Activated gamma-delta T cell treated with Interleukin-2 at 50 U/mL for 16 hours (primary cell): ENCODE measurements at regions not wholly inside any gene's neighbourhood (a gene's known extent, or its start where the extent isn't known, plus 50 kb on each side); places are given as distances from the start of the nearest gene placed in this dataset.
"Not testable (repeated sequence)": the region's sequence is repeated elsewhere in the genome, so short reads cannot be mapped to it uniquely, and the experiment has no call there.

ENCODE experiments used
- DNase-seq: peaks from one replicate; pipeline ENCODE4 v3.0.0-alpha.2; 2020

DNA sequence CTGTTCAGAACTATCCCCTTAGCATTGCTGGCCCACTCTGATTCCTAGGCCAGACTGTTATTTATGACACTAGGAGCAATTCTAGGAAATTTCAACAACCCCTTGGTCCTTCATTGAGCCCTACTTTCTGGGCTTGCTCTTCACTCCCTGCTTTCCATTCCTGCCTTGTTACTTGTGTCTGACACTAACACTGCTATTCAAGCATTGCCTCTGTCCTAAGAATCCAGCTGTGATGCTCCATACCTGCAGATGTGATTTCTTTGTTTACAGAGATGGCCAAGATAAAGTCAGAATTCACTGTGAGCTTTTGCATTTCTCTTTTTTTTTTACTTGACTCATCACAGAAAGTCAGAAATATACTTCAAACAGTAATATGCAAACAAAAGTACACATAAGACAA is 377.2 kb upstream of the GOT2 start:
- no peak for DNase-seq

DNA sequence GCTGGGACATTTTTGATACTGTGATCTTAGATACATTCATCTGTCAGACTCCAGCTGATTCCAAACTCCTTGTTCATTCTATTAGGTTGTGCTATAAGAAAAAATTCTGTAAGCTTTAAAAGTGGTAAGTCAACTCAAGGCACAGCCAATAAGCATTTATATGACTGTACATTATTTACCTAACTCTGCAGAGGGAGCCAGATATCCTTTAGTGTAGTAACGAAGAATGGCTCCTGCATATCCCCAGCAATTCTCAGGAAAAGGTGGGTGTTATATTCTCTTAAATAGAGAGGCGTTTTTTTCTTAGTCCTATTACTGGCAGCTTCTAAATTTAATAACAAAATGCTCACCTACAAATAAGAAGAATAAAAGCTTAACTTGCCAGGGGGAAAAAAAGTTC is 374.3 kb upstream of the GOT2 start:
- DNase-seq, result no peak

DNA sequence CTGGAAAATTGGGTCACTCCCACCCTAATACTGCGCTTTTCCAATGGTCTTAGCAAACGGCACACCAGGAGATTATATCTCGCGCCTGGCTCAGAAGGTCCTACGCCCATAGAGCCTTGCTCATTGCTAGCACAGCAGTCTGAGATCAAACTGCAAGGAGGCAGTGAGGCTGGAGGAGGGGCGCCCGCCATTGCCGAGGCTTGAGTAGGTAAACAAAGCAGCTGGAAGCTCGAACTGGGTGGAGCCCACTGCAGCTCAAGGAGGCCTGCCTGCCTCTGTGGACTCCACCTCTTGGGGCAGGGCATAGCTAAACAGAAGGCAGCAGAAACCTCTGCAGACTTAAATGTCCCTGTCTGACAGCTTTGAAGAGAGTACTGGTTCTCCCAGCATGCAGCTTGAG is 362.6 kb upstream of the GOT2 start:
- not testable (repeated sequence) for DNase-seq

DNA sequence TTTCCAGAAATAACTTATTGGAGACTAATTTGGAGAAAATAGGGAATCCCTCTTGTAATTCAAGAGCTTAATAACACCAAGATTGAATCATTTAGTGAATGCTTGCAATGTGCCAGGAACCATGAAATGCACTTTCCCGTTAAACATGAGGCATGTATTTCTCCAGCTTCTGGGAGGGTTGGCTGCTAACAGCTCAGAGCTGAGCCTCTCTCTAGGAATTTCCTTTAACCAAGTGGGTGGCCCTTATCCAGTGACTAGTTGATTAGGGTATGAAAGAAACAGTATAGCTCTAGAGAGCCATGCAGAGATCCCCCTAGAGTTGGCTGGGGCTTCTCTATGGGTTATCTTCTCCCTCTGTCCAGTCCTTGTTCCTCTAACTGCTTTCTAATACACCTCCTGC is 356.4 kb upstream of the GOT2 start:
- no peak for DNase-seq

DNA sequence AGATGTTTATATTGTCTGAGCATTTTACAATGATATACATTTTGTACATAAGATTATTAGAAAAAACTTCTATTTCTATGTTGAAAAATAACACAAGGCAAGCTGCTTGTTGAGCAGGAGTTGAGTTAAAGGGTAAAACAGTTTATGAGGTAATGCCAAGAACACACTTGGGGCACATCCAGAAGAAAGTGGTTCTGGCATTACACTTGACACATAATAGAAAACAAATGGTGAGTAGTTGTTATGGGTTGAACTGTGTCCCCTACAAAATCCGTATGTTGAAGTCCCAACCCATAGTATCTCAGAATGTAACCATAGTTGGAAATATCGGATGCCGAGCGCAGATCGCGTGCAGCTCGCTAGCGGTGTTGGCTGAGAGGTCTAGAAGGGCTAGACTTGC is 354.3 kb upstream of the GOT2 start:
- DNase-seq, result no peak

DNA sequence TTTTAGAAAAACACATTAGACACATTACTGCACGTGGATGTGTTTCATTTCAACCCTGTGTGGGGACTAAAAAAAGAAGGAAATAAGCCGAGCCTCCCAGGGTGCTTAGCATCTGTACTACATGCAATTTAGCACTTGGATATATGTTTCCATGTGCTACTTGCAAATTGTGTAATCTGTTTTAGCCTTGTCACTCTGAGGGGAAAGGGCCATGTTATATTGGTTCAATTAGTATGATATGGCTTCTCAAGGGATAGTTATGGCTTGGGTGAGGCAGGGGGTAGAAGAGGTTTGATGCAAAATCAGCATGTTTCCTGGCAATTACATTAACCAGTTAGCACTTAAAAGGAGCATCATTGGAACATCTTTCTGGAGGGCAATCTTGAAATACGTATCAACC is 353.5 kb upstream of the GOT2 start:
- no peak for DNase-seq

DNA sequence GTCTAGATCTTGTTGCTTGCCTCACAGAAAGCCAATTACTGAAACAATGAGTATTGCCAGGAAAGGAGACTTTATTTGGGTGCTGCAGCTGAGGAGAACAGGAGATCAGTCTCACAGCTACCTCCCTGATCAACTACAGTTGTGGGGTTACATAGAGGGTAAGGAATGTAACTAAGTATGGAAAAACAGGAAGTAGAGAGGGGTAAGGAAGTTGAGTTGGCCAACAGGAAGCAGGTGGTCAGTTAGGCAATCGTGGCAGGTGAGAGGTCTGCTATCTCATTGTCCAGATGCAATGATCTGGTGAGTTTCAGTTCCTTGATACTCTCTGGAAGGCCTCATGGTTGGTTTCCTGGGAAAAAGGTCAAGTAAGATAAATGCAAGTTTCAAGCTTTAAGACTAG is 333.1 kb upstream of the GOT2 start:
- DNase-seq, result no peak

DNA sequence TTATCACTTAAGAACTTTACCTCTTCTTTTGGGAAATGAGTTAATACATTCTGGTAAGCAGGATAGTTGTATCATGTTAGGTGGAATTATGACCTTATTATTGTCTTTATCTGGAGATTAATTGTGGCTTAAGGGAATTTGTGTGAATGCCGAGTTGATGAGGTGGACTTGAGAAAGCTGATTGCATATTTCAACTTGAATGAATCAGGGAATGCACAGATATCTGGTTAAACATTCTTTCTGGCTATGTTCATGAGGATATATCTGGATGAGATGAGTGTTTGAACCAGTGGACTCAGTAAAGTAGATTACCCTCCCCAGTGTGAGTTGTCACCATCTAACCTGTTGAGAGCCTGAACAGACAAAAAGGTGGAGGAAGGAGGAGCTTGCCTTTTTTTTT is 326.1 kb upstream of the GOT2 start:
- no peak for DNase-seq

DNA sequence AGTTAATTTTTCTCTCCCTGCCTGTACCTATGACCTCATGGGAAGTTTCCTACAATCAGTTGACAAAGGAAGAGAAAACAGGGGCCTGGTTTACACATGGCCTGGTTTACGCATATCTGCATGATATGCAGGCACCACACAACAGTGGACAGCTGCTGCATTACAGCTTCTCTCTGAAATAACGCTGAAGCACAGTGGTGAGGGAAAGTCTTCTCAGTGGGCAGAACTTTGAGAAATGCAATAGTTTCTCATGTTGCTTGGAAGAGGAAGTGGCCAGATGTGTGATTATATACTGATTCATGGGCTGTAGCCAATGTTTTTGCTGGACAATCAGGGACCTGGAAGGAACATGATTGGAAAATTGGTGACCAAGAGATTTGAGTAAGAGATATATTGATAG is 324.1 kb upstream of the GOT2 start:
- DNase-seq, result no peak

DNA sequence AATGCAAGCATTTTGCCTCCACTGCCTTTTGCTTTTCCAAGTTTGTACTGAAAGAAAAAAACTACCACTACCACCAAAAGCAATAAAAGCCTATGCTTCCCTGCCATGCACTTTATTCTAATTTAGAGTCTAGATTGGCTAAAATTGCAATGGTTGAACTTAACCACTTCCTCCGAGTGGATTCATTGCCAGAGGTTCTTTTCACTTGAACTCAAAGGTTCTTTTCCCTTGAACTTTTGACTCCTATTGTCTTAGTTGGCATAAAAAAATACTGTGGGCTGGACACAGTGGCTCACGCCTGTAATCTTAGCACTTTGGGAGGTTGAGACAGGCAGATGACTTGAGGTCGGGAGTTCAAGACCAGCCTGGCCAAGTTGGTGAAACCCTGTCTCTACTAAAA is 319.8 kb upstream of the GOT2 start:
- no peak for DNase-seq

DNA sequence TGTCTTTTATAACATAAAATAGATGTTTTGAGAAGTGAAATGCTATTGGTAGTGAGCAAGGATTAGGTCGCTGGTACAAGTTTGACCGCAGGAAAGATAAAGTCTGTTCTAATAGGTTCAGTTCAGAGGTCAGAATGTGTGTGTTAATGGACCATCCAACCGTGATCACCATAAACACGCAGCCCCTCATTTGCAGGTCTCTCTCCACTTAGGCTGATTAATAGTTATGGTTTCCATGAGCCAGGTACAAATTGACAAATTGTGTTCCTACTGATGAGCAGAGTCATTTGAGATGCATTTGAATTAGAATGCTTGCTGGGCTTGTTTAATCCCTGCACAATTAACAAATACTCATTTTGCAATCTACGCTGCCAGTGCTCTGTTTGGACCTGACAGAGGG is 318.1 kb upstream of the GOT2 start:
- no peak for DNase-seq

DNA sequence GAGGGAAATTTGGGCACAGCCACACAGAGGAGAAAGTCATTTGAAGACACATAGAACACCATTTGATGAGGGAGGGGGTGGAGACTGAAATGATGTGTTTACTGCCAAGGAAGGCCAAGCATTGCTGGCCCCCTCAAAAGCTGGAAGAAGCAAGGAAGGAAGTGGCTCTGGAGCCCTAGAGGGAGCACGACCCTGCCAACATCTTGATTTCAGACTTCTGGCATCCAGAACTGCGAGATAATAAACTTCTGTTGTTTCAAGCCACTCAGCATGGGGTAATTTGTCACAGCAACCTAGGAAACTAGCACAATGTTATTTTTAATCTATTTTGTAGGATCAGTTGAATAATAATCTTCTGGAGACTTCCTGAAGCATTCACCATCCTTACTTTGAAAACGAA is 314.8 kb upstream of the GOT2 start:
- DNase-seq, result no peak

DNA sequence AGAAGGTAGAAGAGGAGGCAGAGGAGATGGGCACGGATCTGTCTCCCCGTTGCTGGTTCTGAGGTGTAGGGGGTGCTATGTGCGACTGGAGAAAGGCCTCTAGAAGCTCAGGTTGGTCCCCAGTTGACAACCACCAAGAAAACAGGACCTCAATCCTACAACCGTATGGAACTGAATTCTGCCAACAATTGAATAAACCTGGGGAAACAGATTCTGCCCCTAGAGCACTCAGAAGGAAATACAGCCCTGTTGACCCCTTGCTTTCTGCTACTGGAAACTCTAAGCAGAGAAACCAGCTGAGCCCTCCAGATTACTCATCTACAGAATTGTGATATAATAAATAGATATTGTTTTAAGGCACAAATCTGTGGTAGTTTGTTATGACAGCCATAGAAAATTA is 313.0 kb upstream of the GOT2 start:
- DNase-seq, result no peak

DNA sequence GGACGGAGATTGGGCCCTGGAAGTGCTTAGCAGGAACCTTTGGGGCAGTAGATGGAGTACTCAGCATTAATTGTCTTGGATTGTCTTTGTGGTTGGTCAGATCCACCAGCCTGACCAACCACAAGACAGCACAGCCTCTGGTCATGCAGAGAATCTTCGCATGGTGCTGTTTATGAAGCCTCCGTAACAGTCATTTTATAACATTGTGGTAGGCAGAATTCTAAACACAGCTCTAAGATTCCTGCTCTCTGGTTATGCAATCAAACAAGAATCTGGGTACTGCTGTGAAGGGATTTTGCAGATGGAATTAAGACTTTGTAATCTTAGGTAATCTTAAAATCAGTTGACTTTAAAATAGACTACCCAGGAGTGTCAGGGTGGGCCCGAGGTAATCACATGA is 312.2 kb upstream of the GOT2 start:
- DNase-seq, result no peak

DNA sequence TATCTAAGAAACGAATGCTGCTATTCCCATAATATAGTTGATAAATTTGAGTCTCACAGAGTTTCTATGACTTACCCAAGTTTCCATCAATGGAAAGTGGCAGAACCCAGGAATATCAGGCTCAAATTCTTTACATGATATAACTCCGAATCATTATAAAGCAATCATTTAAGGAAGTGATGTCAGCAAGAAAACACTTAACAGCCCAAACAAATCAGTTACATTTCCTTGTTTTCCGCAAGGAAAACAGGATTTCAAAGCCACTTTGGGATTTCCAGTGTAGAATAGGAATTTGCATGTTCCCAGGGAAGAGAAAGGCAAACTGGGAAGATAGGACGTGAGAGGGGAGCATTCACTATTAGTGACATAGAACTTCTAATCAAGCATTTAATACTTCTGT is 311.4 kb upstream of the GOT2 start:
- DNase-seq, result no peak

DNA sequence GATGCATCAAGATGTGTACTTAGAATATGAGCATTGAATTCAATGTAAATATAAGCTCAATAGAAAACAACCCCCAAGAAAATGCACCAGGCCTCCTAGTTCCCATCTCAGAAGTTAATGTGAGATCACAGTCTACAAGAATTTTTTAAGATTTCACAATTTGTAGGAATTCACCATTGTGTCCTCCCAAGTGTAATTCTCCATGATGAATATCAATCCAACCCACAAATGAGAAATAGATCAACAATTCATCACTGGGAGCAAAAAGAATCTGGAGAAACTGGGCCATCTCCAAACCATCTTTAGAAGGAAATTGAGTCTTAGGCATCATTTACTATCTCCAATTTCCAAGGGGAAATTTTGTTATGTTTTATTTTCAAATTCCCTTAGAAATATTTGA is 310.5 kb upstream of the GOT2 start:
- DNase-seq, result no peak

DNA sequence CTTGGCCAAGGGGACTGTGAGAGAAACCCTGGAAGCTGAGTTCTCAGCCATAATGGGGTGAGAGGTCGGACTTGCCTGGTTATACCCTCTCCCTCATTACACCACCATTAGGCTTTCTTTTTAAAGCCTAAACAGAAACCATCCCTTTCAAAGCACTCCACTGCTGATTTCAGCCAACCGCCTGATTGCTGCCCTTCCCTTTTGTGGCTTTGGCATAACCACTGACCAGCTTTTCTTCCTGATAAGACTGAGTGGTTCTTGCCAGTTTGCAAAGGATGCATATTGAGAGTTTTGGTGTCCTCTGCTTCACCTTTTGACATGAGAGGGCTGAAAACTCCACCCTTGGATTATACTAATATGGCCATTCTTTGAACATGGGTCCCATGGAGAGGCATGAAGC is 308.2 kb upstream of the GOT2 start:
- no peak for DNase-seq

DNA sequence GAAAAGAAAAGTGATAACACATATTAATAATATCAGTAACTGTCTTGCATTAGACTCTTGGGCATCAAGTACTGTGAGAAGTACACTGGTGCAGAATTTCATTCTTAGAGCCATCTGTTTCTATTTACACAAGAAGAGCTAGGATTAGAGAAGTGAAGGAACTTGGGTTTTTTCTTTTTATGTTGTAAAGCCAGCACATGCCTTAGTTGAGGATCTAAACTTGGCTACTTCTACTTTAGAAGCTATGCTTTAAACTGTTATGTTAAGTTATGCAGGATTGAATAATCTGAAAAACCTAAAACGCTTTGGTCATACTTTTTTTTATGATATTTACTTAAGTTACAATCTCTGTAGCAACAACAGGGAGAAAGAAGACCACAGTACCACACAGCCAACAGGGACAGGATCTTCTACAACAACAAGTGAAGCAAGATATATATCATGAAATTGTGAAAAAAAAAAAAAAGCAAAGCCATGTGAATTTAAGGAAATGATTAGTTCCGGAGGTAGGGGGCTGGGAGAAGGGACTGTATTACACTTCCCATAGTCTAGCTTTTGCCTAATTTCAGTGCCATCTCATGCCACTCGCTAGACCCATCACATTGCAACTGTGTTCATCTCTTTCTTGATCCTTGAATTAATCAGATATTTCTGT is 305.1 kb upstream of the GOT2 start:
- no peak for DNase-seq

DNA sequence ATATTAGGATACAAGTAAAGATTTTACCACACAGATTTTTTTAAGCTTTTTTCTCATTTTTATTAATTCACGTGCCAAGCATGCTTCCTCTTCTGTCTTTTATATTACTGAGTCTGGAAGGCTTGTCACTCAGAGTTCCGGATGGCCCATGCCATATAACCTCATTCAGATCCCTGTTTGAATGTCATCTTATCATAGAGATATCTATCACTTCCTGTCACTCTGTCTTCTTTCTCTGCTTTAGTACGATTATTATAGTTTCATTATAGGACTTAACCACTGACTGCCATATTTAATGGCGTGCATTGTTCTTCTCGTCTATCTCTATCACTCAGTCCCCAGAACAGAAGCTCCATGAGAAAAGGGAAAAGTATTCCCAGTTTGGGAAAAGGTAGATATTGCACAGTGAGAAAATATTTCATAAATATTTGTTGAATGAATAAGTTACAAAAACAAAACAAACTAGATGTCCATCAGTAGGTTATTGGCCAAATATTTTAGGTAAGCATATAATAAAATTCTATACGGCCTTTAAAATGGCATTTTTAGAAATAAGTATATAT is 296.9 kb upstream of the GOT2 start:
- no peak for DNase-seq

DNA sequence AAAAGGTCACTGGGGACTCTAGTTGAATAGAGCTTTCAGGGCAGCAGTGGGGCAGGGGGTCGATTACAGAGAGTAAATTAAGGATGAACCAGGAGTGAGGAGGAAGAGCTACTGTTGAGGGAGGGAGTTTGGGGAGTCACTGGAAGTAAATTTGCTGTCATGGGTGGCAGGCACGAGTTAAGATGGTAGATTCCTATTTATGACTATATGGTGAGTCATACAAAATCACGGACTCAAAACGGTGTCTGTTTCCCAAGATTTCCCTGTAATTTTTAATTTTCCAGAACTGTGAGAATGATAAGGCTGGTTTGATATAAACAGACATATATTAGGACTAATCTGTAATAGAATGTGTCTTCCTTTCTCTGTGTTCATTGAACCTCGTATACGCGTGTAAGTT is 287.6 kb upstream of the GOT2 start:
- DNase-seq, result no peak

DNA sequence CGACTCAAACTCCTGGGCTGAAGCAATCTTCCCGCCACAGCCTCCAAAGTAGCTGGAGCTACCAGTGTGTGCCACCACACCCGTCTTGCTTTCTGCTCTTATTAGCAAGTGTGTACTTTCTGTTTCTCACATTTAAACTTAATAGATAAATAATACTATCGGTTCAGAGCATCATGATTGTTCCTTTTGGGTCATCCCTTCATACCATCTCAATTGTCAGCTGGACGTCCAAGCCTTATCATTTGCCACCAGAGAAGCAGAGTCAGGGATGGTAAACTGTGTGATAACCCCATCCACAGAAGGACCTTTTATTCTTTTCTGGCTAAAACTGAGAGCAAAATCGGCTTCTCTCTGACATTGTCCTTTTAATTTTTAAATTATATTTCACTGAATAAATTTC is 279.8 kb upstream of the GOT2 start:
- DNase-seq, result no peak

DNA sequence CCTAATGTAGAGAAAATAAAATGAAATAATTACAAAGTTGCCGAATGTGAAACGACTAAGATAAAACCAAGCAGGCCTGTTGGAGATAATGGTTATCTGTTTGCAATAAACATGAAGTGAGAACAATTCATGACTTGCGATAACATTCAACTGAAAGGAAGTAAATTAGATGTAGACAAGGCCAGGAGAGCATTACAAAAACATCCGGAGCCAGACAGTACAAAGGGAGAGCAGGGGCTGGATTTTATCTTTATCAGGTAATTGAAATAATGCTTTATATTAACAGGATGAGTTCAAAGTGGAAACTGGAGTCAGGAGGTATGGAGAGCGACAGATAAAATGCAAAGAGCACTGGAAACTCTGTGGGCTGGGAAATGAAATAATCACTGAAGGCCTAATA is 265.6 kb upstream of the GOT2 start:
- no peak for DNase-seq

DNA sequence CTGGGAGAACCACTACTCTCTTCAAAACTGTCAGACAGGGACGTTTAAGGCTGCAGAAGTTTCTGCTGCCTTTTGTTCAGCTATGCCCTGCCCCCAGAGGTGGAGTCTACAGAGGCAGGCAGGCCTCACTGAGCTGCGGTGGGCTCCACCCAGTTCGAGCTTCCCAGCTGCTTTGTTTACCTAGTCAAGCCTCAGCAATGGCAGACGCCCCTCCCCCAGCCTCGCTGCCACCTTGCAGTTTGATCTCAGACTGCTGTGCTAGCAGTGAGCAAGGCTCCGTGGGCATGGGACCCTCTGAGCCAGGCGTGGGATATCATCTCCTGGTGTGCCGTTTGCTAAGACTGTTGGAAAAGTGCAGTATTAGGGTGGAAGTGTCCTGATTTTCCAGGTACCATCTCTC is 258.6 kb upstream of the GOT2 start:
- not testable (repeated sequence) for DNase-seq

DNA sequence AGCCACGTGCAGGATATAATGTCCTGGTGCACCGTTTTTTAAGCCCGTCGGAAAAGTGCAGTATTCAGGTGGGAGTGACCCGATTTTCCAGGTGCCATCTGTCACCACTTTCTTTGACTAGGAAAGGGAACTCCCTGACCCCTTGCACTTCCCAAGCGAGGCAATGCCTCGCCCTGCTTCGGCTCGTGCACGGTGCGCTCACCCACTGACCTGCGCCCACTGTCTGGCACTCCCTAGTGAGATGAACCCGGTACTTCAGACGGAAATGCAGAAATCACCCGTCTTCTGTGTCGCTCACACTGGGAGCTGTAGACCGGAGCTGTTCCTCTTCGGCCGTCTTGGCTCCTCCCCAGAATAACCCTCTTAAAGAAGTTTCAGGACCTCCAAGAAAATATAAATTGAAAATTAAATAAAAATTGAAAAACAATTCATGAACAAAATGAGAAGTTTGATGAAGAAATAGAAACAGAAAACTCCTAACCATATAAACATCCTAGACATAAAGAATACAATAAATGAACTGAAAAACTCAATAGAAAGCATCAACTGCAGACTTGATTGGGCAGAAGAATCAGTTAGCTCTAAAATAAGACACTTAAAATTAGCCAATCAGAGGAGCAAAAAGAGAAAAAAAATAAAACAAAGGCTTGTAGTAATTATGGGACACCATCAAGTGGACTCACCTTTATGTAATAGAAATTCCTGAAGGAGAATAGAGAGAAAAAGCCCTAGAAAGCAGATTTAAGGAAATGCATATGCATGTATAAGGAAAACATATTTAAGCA is 249.3 kb upstream of the GOT2 start:
- not testable (repeated sequence) for DNase-seq

DNA sequence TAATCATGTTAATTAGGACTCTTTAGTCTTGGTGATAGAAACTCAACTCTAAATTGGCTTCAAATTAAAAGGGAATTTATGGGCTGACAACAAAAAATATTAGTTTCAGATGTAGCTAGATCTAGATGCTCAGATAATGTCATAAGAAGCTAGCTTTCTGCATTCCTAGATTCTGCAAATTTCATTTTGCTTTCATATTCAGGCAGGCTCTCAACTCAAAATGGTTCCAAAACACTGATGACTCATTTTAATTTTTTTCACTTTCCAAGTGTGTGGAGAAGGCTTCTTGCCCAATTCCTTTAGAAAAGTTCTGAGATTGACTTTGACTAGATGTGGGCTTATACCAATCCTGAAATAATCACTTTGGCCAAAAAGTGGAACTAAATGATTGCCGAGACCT is 236.7 kb upstream of the GOT2 start:
- DNase-seq, result no peak
